IMR-90 (cell line): ENCODE measurements at regions not wholly inside any gene's neighbourhood (a gene's known extent, or its start where the extent isn't known, plus 50 kb on each side); places are given as distances from the start of the nearest gene placed in this dataset.
A peak's percentile ranks its signal among the peaks of the same experiment; 100 is the strongest.

Experiments used
- ATAC-seq: fragments of 200-7000 bp; cut with Tn5 transposase; 2 replicates; pipeline ENCODE4 v1.9.1; 2020; ENCODE audit warnings: low read depth, mild to moderate bottlenecking, moderate library complexity
- BruUV-seq: library from RNA; stranded (reverse); fragments of 400-500 nt; replicated peaks from 2 replicates; lab custom pipeline; 2021; lab: Mats Ljungman, UMichigan
- CTCF ChIA-PET: fragments of 300-600 bp; formaldehyde crosslinking; extraction: SDS; loops from one replicate; lab custom pipeline; 2021; ENCODE audit warnings: antibody characterized with exemption; lab: Yijun Ruan, JAX
- POLR2A ChIA-PET: fragments of 300-600 bp; sonication (Branson Sonifier 250); formaldehyde crosslinking; loops from one replicate; lab custom pipeline; 2022; ENCODE audit warnings: antibody characterized with exemption; ENCODE audit not compliant: unreplicated experiment; lab: Charles Lee
- DNase-seq: peaks from one replicate; pipeline ENCODE4 v3.0.0; 2013
- H2AFZ ChIP-seq: replicated peaks from 2 replicates; pipeline ENCODE3; 2013; ENCODE audit warnings: low read length, mild to moderate bottlenecking; ENCODE audit not compliant: poor library complexity
- H2AK5ac ChIP-seq: 2 replicates; pipeline ENCODE4 v1.6.1; 2013; ENCODE audit warnings: low read depth, low read length, inconsistent platforms
- H2AK9ac ChIP-seq: replicated peaks from 2 replicates; pipeline ENCODE3; 2013; ENCODE audit warnings: mild to moderate bottlenecking, low read depth, low read length, moderate library complexity; ENCODE audit not compliant: poor library complexity
- H2BK120ac ChIP-seq: 2 replicates; pipeline ENCODE4 v1.6.1; 2013; ENCODE audit warnings: low read depth, low read length, inconsistent platforms
- H2BK15ac ChIP-seq: 3 replicates; pipeline ENCODE4 v1.6.1; 2013; ENCODE audit warnings: low read depth, low read length, inconsistent platforms
- H2BK20ac ChIP-seq: 2 replicates; pipeline ENCODE4 v1.6.1; 2013; ENCODE audit warnings: low read depth, mild to moderate bottlenecking, inconsistent platforms, low read length, moderate library complexity
- H2BK5ac ChIP-seq: 2 replicates; pipeline ENCODE4 v1.6.1; 2013; ENCODE audit warnings: mild to moderate bottlenecking, low read depth, low read length, inconsistent platforms; ENCODE audit not compliant: poor library complexity, severe bottlenecking
- H3K14ac ChIP-seq: replicated peaks from 2 replicates; pipeline ENCODE4 v1.6.1; 2013; ENCODE audit warnings: low read depth, low read length, inconsistent platforms
- H3K18ac ChIP-seq: 2 replicates; pipeline ENCODE4 v1.6.1; 2013; ENCODE audit warnings: low read depth, low read length, control low read depth
- H3K23ac ChIP-seq: 2 replicates; pipeline ENCODE4 v1.6.1; 2013; ENCODE audit warnings: low read depth, low read length, inconsistent platforms
- H3K27ac ChIP-seq: 2 replicates; pipeline ENCODE4 v1.5.1; 2013; ENCODE audit warnings: mild to moderate bottlenecking, control low read depth, low read length; ENCODE audit not compliant: insufficient read depth
- H3K27me3 ChIP-seq: 2 replicates; pipeline ENCODE4 v1.6.1; 2013; ENCODE audit warnings: low read length; ENCODE audit not compliant: control insufficient read depth, insufficient read depth
- H3K36me3 ChIP-seq: 2 replicates; pipeline ENCODE4 v1.6.1; 2013; ENCODE audit warnings: low read length, mixed read lengths; ENCODE audit not compliant: control insufficient read depth, insufficient read depth
- H3K4ac ChIP-seq: 2 replicates; pipeline ENCODE4 v1.6.1; 2013; ENCODE audit warnings: low read depth, low read length, inconsistent platforms
- H3K4me1 ChIP-seq: 2 replicates; pipeline ENCODE4 v1.6.1; 2013; ENCODE audit warnings: low read length, mixed read lengths; ENCODE audit not compliant: control insufficient read depth, insufficient read depth
- H3K4me2 ChIP-seq: 2 replicates; pipeline ENCODE4 v1.6.1; 2013; ENCODE audit warnings: low read depth, mild to moderate bottlenecking, control low read depth, low read length, moderate library complexity
- H3K4me3 ChIP-seq: 2 replicates; pipeline ENCODE4 v1.5.1; 2013; ENCODE audit warnings: low read depth, mild to moderate bottlenecking, control low read depth, low read length, moderate library complexity; ENCODE audit not compliant: insufficient read depth
- H3K56ac ChIP-seq: 2 replicates; pipeline ENCODE4 v1.6.1; 2013; ENCODE audit warnings: low read length, inconsistent platforms; ENCODE audit not compliant: insufficient read depth; ENCODE audit errors: extremely low read depth
- H3K79me1 ChIP-seq, 2 experiments: 2 replicates each; pipeline ENCODE4 v1.6.1; 2013; ENCODE audit warnings: low read length in 2 of 2, inconsistent platforms in 1 of 2, low read depth in 1 of 2
- H3K9ac ChIP-seq: 2 replicates; pipeline ENCODE4 v1.6.1; 2013; ENCODE audit warnings: low read depth, low read length, control low read depth
- H3K9me1 ChIP-seq: 2 replicates; pipeline ENCODE4 v1.6.1; 2013; ENCODE audit warnings: low read length, inconsistent platforms; ENCODE audit not compliant: insufficient read depth
- H3K9me3 ChIP-seq: 2 replicates; pipeline ENCODE4 v1.6.1; 2013; ENCODE audit warnings: low read length; ENCODE audit not compliant: control insufficient read depth, insufficient read depth
- H4K20me1 ChIP-seq: 2 replicates; pipeline ENCODE4 v1.6.1; 2013; ENCODE audit warnings: low read length, inconsistent platforms; ENCODE audit not compliant: insufficient read depth
- H4K5ac ChIP-seq: 2 replicates; pipeline ENCODE4 v1.6.1; 2013; ENCODE audit warnings: mild to moderate bottlenecking, low read depth, low read length, control low read depth
- H4K8ac ChIP-seq, 2 experiments: 2 replicates each; pipeline ENCODE4 v1.6.1; 2013; ENCODE audit warnings: low read depth in 2 of 2, low read length in 2 of 2, control low read depth in 1 of 2, inconsistent platforms in 1 of 2
- H4K91ac ChIP-seq: 2 replicates; pipeline ENCODE4 v1.6.1; 2013; ENCODE audit warnings: low read depth, low read length, inconsistent platforms; ENCODE audit not compliant: insufficient read depth
- CEBPB ChIP-seq: IDR thresholded peaks from 2 replicates; pipeline ENCODE4 v1.6.1; 2012; ENCODE audit warnings: low read depth, low read length, improper control_type of control experiment
- MXI1 ChIP-seq: IDR thresholded peaks from 2 replicates; pipeline ENCODE4 v1.6.1; 2012; ENCODE audit warnings: low read depth, mild to moderate bottlenecking, low read length, moderate library complexity, borderline replicate concordance
- NFE2L2 ChIP-seq: fragments of 150-350 bp; IDR thresholded peaks from 2 replicates; pipeline ENCODE4 v1.6.1; 2016; ENCODE audit warnings: low read depth, mild to moderate bottlenecking, low read length
- dilution Hi-C: fragments of 300-500 bp; cut with HindIII; formaldehyde crosslinking; loops from one replicate; pipeline ENCODE4 v1.14.3; 2018; ENCODE audit warnings: low sequenced_read_pairs; ENCODE audit not compliant: unreplicated experiment
- in situ Hi-C: fragments of 300-500 bp; cut with MboI; formaldehyde crosslinking; loops from 3 replicates; pipeline ENCODE4 v1.14.3; 2019; ENCODE audit warnings: low sequenced_read_pairs, inconsistent platforms, mixed read lengths
- intact Hi-C: fragments of 100-400 bp; cut with micrococcal nuclease; formaldehyde crosslinking; loops from 2 replicates; pipeline ENCODE4 v1.10.0; 2022
- TF ChIP-seq, protein P1 (sequence below): fragments of 150-350 bp; IDR thresholded peaks from 2 replicates; pipeline ENCODE4 v1.6.1; 2016; ENCODE audit warnings: low read depth, mild to moderate bottlenecking, low read length, moderate library complexity, borderline replicate concordance

- DNase-seq (no peak), ATAC-seq (no peak)
- POLR2A ChIA-PET = no interaction called here
- Histone ChIP-seq H2AK5ac (no peak overlapping the region), H3K56ac (no peak overlapping the region), H3K18ac (peak overlapping the region; percentile 29; the same call in 1 of the 2 replicates), H3K27me3 (no peaks in the 10 kb centered on the region), H3K4ac (no peak overlapping the region), H2BK120ac (no peak overlapping the region), H3K79me1 (no peaks in the 10 kb centered on the region), H4K20me1 (no peaks in the 10 kb centered on the region), H3K36me3 (no peaks in the 10 kb centered on the region), H3K9ac (no peak overlapping the region), H3K4me1 (peaks cover 4% of the 10 kb centered on the region; the same call in 1 of the 2 replicates), H3K9me3 (no peaks in the 10 kb centered on the region), H3K9me1 (peaks cover 6% of the 10 kb centered on the region), H3K4me3 (no peak overlapping the region), H4K91ac (no peak overlapping the region), H3K27ac (no peak overlapping the region), H3K4me2 (no peak overlapping the region), H2BK15ac (no peak overlapping the region), H2BK5ac (no peak overlapping the region), H4K8ac (no peak overlapping the region), H2BK20ac (no peak overlapping the region), H3K23ac (no peak overlapping the region), H4K5ac (no peak overlapping the region), H3K14ac (no peak overlapping the region), H2AK9ac (no peak overlapping the region), H2AFZ (no peak overlapping the region)
- intact Hi-C loops = no loop called here
- CTCF ChIA-PET = interaction anchor here (0.7 kb wide), 1 partner anchor 39 kb away, joined by 3 read pairs; no protein-coding TSS in a partner anchor
- TF ChIP-seq CEBPB (no peak), NFE2L2 (no peak), MXI1 (no peak)
- TF ChIP-seq, protein P1, sequence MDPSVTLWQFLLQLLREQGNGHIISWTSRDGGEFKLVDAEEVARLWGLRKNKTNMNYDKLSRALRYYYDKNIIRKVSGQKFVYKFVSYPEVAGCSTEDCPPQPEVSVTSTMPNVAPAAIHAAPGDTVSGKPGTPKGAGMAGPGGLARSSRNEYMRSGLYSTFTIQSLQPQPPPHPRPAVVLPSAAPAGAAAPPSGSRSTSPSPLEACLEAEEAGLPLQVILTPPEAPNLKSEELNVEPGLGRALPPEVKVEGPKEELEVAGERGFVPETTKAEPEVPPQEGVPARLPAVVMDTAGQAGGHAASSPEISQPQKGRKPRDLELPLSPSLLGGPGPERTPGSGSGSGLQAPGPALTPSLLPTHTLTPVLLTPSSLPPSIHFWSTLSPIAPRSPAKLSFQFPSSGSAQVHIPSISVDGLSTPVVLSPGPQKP = no peak
- BruUV-seq = no TSS peak
- dilution Hi-C loops = no loop called here
- in situ Hi-C loops = no loop called here
Measured at GRCh38 chr6:145045582-145045981, 689.7 kb downstream of the EPM2A start.
